ENCODE measurements at regions not wholly inside any gene's neighbourhood (a gene's known extent, or its start where the extent isn't known, plus 50 kb on each side); places are given as distances from the start of the nearest gene placed in this dataset.

- TF ChIP-seq, protein P1, sequence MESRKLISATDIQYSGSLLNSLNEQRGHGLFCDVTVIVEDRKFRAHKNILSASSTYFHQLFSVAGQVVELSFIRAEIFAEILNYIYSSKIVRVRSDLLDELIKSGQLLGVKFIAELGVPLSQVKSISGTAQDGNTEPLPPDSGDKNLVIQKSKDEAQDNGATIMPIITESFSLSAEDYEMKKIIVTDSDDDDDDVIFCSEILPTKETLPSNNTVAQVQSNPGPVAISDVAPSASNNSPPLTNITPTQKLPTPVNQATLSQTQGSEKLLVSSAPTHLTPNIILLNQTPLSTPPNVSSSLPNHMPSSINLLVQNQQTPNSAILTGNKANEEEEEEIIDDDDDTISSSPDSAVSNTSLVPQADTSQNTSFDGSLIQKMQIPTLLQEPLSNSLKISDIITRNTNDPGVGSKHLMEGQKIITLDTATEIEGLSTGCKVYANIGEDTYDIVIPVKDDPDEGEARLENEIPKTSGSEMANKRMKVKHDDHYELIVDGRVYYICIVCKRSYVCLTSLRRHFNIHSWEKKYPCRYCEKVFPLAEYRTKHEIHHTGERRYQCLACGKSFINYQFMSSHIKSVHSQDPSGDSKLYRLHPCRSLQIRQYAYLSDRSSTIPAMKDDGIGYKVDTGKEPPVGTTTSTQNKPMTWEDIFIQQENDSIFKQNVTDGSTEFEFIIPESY (IDR thresholded peaks at IDR 0.05) = no peak
- TF ChIP-seq, protein P2, sequence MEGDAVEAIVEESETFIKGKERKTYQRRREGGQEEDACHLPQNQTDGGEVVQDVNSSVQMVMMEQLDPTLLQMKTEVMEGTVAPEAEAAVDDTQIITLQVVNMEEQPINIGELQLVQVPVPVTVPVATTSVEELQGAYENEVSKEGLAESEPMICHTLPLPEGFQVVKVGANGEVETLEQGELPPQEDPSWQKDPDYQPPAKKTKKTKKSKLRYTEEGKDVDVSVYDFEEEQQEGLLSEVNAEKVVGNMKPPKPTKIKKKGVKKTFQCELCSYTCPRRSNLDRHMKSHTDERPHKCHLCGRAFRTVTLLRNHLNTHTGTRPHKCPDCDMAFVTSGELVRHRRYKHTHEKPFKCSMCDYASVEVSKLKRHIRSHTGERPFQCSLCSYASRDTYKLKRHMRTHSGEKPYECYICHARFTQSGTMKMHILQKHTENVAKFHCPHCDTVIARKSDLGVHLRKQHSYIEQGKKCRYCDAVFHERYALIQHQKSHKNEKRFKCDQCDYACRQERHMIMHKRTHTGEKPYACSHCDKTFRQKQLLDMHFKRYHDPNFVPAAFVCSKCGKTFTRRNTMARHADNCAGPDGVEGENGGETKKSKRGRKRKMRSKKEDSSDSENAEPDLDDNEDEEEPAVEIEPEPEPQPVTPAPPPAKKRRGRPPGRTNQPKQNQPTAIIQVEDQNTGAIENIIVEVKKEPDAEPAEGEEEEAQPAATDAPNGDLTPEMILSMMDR (IDR thresholded peaks at IDR 0.05; ENCODE audit: low read depth, low read length, missing input control) = no peak
- TF ChIP-seq RAD21 (IDR thresholded peaks at IDR 0.05) (no peak), HNF4G (IDR thresholded peaks at IDR 0.05) (no peak), TAF1 (conservative IDR thresholded peaks at IDR 0.05) (no peak)
These were observed 660.4 kb upstream of the SLC35B3 start for GRCh38 chr6:9095729-9096128.

Data from liver (tissue), 3 donors.